T1000 (cell line): ENCODE measurements at regions not wholly inside any gene's neighbourhood (a gene's known extent, or its start where the extent isn't known, plus 50 kb on each side); places are given as distances from the start of the nearest gene placed in this dataset.
"Not testable (repeated sequence)": the region's sequence is repeated elsewhere in the genome, so short reads cannot be mapped to it uniquely, and the experiment has no call there.

Experiments
- DNase-seq: peaks from one replicate; lab custom pipeline; 2025; ENCODE audit warnings: mixed read lengths; lab: John Stamatoyannopoulos, UW

DNA sequence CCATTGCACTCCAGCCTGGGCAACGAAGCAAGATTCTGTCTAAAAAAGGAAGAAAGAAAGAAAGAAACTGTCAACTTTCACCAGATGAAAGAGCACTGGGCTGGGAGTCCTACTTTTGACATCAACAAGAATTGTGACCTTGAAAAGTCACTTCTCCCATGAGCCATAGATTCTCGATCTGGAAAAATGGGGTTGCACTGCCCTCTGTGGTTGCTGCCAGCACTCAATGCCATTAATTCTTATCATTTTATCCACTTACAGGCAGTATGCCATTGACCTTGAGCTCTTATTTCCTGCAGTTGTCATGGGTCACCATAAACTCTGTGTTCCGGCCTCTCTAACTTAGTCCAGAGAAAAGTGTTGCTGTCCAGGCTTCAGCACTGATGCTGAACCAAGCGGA lies 137.2 kb downstream of the NOC3L start:
- no peak for DNase-seq

DNA sequence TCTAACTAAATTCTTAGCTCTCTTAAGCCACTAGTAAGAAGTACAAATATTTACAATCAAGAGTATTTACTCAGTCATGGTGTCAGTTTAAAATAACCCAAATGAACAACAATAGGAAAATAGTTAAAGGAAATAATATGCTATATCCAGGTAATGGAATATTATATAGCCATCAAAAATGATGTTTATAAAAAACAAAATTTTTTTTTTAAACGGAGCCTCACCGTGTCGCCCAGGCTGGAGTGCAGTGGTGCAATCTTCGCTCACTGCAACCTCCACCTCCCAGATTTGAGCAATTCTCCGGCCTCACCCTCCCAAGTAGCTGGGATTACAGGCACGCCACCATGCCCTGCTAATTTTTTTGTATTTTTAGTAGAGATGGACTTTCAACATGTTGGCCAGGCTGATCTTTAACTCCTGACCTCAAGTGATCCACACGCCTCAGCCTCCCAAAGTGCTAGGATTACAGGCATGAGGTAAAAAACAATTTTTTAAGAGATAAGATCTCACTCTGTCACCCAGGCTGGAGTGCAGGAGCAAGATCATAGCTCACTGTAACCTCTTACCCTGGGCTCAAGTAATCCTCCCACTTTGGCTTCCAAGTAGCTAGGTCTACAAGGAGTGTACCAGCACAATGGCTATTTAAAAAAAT lies 132.5 kb downstream of the NOC3L start:
- DNase-seq, result no peak

DNA sequence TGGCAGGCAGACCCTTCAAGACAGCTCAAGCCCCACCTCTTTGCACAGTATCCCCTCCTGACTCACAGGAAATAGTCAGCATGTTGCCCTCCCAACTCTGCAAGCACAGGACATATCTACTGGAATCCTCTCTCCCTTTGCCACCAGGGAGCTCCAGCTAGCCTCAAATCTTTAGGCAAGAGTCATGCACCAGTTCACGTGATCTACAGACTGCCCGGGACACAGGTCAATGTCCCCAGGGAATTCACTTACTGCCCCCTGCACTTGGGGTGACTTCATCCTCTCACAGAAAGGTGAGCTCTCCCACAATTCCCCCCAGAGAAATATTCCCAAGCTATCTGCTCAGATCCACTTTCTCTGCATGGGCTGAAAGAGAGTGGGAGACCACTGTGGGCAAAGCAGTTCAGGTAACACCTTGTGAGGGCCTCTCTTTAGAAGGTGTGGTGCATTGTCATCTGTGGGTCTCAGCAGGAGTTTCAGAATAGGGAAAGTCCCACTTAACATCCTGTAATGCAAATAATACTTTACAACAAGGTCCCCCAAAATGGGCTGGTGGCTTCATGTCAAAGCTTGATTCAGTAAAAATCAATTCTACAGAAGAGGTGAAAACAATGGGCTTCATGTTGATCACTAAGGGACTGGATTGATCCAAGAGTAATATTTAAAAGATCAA lies 129.9 kb downstream of the NOC3L start:
- DNase-seq, result no peak

DNA sequence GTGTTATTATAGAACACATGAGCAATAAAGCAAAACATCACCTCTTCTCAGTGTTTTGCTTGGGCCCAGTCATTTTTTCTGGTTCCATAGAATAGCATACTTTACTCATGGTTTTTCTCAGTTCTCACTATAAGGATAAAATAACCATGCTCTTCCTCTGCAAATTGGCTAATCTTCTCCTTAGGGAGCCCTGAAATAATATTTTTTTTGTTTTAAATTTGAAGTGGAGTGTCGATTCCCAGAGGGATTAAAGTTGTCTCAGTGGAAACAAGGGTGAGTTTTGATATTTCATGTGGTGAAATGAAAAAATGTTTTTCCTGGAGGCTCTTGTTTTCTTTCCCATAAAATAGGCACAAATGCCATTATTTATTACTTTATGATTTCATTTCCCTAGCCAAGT lies 127.3 kb downstream of the NOC3L start:
- DNase-seq, result no peak

DNA sequence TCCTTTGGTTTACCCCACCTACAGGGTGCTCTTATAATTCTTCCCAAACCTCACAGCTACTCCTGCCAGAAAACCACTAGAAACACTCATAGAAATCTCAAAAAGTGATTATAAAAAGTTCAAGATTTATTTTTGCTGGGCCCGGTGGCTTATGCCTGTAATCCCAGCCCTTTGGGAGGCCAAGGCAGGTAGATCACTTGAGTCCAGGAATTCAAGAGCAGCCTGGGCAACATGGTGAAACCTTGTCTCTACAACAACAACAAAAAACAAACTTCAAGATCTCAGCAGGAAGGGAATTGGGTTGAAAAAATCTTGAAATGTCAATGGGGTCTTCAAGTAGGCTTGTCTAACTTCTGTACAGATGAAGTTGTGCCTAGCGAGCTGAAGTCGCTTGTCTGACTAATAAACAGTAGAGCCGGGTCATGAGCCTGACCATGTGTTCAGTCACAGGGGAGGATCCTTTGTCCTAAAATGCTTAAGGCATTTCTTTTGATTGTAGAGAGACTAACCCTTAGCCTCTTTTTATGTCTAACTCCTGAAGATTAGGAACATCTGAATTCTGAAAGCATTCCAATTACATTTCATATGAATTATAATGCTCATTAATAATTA lies 124.6 kb downstream of the NOC3L start:
- DNase-seq, result no peak

DNA sequence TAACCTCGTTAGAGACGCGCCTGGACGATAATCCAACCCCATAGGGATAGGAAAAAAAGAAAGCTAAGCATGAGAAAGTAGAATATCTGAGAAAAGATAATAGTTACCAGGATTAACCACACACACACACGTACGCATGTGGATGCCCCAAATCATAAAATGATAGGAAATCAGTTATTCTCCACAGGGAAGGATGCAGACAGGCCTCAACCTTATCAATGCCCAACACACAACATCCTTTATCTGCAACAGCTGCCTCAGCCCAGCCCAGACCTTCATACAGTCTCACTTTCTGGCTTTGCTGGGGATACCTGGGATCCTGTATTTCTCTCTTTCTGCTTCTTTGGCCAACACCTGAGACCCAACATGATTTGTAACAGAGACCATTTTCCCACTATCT lies 123.0 kb downstream of the NOC3L start:
- DNase-seq, result no peak

DNA sequence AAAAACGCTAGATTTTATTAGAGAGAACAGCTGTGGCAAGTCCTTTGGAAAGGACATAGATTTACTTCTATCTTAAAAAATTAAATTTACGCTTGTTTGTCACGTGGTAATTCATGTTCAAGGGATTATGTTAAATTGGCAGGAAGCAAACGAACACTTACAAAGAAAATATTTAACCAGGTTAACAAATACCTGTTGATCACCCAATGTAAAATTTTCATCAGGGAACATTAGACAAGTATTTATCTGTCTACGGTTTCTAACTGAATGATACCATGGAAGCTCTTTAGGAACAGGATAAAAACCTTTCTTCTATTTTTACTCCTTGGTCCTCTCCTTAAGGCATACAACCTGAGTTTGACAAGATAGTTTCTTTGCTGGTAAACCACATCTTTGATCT lies 122.2 kb downstream of the NOC3L start:
- no peak for DNase-seq

DNA sequence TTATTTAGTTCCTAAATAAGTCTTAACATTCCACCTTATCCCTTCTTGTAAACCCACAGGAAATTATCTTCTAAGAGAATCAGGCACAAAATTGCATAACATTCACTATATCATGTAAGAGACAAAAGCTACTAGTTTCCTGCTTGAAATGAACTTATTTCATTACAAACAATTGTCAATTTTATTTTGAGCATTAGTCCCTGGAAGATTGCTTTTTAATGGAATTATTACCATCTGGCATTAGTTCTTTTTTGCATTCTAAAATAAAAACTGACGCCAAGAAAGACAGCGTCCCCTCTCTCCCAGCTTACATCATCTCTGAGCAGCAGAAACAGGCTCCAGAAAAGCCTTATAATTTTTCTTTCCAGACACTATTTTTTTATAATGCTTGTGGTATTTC lies 121.8 kb downstream of the NOC3L start:
- no peak for DNase-seq

DNA sequence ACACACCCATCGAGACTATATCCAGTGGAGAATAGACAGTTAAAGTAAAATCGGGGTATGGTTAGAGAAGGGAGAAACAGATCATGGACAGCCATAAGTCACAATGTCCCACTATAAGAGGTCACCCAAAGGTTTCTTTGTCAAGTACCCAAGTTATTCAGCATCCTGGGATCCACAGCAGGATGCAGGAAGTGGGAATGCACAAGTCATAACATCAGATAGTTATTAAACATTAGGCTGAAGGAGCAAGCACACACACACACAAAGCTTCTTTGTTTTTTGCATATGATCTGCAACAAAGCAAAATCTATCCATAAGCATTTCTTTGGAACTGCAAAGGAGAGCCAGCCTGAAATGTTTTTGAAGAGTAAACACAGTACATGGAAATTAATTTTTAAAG lies 111.6 kb downstream of the NOC3L start:
- no peak for DNase-seq

DNA sequence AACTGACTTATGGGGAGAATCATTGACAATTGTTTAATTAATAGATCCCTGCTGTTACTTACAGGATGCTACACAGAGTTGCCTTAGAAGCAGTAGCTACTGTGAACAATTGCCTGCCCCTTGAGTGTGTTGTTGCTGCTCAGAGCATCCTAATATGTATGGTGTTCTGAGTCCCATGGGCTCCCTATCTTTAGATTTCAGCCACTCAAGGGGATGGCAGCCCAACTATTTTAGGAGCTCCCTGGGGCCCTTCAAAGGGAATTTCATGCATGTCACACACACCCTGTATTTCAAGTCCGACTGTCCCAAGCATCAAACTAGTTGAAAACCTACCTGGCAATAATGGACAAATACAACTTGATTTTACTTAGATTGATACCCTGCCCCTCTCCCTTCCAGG lies 111.2 kb downstream of the NOC3L start:
- no peak for DNase-seq

DNA sequence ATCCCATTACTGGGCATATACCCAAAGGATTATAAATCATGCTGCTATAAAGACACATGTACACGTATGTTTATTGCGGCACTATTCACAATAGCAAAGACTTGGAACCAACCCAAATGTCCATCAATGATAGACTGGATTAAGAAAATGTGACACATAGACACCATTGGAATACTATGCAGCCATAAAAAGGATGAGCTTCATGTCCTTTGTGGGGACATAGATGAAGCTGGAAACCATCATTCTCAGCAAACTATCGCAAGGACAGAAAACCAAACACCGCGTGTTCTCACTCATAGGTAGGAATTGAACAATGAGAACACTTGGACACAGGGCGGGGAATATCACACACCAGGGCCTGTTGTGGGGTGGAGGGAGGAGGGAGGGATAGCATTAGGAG lies 105.3 kb downstream of the NOC3L start:
- DNase-seq, result not testable (repeated sequence)

DNA sequence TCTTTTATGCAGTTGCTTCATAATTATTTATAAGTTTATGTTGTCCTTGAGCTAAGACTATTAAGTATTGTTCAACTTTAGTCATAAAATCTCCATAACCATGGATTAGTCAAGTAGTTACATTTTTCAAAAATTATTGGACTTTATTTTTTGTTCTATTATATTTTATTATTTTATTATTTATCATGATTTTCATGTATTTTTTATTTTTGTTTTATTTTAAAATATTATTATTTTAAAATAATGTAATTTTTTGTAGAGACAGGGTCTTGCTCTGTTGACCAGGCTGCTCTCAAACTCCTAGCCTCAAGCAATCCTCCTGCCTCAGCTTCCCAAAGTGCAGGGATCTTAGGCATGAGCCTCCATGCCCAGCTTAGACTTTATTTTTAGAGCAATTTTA lies 102.3 kb downstream of the NOC3L start:
- DNase-seq, result no peak

DNA sequence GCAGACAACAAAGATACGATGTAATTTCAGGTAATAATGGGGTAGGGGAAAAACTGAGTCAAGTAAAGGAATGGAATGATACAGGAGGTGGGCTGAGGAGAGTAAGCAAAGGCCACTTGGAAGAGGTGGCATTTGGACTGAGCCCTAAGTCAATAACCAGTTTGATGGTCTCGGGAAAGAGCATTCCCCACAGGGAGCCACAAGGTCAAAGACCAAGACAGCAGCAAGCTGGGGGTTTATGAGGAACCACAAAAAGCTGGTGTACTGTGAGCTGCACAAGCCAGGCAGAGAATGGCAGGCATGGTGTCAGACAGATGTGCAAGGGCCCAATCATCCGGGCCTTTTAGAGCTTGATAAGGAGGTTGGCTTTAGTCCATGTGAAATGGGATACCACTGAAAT lies 98.7 kb downstream of the NOC3L start:
- no peak for DNase-seq

DNA sequence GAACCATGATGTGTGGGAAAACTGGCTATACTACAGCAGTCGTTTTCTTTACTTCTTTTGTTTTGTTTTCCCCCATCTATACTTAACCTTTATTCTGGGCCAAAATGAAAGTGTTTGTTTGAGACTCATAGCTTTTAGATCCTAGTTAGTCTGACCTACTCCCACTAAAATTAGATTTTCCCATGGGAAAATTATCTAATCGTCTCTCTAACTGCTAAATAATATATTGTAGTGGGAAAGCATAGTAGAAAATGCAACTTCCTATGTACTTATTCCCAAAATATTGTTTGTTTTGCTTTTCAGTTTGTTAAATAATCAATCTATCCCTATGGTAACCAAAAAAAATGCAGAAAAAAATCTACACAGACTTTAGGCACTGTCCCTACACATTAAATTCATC lies 96.6 kb downstream of the NOC3L start:
- no peak for DNase-seq

DNA sequence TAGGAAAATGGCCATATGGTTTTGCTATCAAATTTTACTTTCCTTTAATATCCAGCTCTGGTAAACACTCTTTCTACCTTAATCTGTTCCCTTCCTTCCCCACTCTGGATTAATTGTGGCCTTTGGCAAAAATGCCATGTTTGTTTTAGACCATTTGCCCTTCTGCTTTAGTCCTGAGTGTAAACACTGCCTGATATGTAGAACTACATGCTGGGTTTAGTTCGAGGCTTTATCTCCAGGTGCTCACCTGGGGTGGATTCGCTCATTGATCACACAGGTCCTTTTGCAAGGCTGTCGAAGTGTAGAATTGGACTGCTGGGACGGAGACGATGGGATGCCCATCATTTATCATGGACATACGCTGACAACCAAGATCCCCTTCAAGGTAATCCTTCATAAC lies 94.1 kb downstream of the NOC3L start:
- DNase-seq, result no peak

DNA sequence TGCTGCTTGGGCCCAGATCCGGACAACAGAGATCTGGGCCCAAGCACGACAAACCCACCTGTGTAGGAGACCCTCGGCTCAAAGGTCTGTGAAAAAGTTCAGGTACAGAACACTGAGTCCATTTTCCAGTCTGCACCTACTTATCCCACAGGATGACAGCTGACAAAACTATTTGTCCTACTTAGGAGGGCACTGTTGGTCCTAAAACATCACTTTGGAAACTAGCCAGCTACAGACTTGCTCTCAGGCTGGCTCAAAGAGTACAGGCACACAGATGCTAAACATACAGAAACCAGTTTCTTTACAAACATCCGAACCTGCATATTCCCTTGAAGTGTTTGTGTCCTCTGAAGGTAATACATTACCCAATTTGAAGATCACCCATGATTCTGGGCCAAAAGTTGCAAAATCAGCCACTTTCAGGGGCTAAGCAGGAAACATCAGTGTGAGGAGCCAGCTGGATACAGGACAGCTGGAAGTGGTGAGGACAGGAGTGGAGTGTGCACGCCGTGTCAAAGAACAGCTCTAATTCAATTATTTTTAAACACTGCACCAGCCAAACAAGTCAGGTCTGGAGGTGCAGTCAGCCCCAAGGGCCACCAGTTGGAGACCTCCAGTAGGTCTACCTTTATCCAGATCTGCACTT lies 88.5 kb downstream of the NOC3L start:
- no peak for DNase-seq

DNA sequence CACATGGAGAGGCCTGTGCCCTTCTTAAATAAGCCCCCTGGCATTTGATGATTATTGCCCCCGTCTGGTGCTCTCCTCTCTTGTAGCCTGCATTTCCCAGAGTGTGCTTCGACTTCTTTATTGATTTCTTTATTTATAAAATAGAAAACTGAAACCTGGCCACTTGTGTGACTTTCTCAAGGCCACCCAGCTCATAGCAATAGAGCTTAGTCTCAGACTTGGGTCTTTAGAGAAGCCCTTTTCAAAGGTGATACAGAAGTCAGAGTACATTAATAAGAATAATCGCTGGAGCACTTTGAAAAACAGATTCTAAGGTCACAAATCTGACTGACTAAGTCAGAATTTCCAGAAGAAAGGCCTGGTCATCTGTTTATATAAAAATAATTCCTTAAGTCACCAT lies 86.6 kb downstream of the NOC3L start:
- no peak for DNase-seq

DNA sequence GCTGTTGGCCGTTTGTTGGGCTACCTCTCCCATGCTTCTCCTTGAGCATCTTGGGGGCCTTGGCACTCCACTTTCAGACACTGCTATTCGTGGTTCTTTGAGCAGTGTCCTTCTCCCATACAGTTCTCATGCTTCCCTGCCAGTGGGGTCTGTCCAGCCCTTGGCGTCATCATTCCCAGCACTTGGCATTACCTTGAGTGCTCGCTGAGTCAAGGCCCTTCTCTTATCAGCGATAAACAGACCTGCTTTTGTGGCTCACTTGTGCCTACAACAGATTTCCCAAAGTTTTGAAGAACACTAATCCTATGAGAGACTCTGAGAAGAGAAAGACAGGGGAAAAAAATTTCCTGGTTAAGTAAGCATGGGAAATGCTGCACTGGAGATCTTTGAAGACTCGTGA lies 85.3 kb downstream of the NOC3L start:
- no peak for DNase-seq

DNA sequence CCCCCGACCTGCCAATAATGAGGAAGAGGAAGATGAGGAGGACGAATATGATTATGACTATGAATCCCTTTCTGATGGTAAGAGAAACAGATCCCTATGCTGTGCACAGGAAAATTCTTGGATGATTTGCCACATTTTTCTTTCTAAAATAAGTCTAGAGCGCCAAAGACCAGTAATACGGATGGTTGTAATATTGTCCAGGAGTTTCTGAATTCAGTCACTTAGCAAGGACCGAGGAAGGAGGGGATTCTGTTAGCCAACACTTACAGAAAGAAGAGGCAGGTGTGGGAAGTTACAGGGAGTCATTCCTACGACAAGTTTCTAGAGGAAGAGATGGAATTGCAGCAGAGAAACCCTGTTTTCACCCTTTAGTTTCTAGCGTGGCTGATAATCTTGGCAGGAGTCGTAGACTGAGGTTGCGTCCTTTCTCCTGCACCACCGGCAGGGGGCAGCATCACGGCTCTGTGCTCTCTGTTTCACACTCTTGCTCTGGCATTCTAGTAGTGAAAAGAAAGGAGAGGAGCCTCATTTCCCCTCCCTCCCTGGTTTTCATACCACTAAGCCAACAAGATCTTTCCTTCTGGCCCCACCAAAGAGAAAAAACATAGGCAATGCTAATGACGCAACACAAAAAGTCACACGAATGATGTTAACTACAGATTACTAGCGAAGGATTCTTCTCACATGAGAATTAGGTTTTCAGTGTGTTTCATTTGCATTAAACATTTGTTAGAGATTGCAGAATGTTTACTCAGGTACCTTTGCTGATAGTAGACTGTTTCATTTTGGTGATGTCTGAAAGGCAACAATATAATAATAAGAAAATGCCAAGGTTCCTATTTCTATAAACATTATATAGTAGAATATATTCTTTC lies 82.7 kb downstream of the NOC3L start:
- DNase-seq, result peak; percentile 15

DNA sequence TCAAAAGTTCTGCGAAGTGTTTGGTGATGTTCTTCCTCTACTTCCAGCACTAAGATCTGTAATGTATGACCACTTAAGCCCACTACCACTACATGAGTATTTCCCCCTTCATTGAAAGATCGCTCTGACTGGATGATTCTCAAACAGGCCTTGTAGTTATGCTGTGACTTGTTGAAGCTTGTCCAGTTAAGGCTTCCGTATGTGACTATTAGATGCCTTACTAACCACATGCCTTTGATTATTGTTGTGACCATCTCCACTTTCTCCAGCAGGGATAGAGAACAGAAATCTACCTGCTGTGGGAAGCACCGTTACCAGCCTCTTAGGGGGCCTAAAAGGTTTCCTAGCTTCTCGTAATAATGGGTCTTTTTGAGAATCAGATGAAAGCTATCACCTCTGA lies 81.1 kb downstream of the NOC3L start:
- DNase-seq, result no peak

DNA sequence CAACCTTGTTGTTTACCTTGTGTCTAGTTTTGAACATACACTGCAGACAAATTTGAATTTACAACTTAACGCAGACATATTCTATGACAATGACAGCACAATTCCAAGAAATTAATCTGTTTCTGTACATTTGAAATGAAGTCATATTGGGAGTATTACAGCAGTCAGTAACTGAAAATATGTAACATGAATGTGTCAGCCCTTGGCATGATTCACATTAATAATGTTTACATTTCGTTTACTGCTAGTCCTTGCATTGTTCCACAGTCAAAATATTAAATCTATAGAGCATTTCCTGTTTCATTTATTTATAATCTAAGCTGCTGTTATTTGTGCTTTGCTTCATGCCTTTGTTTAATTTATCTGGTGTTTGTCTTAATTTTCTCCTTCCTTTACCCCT lies 80.4 kb downstream of the NOC3L start:
- no peak for DNase-seq
